ENCODE measurements at regions not wholly inside any gene's neighbourhood (a gene's known extent, or its start where the extent isn't known, plus 50 kb on each side); places are given as distances from the start of the nearest gene placed in this dataset.

DNA sequence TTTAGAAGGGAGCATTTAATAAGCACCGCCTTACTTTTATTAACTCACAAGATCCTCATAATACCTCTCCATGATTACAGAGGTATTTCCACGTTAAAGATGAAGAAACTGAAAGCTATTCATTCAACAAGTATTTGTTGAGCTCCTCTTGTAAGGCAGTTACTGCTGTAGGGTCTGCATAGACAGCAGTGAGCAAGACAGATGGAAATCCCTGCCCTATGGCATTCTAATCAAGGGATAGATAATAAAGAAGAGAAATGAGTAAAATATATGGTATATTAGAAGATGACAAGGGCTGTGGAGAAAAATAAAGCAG lies 77.8 kb upstream of the CTNNBL1 start:
- POLR2A ChIA-PET (ENCODE audit: partially characterized antibody), result interaction anchor here (0.6 kb wide), 1 partner anchor 909 kb away, joined by 5 read pairs; no protein-coding TSS in a partner anchor
- FAIRE-seq, result no peak
- H4K91ac ChIP-seq (replicated peaks; ENCODE audit: insufficient read length, low read length), result no peak overlapping the region
- TF ChIP-seq KDM1A (IDR thresholded peaks at IDR 0.05; ENCODE audit: borderline replicate concordance, low read length), result no peak
- no peak for TF ChIP-seq CHD1 (IDR thresholded peaks at IDR 0.05; ENCODE audit: low read depth, low read length)
- no peak for TF ChIP-seq SP4 (IDR thresholded peaks at IDR 0.05; ENCODE audit: low read length)
- TF ChIP-seq, protein P1, sequence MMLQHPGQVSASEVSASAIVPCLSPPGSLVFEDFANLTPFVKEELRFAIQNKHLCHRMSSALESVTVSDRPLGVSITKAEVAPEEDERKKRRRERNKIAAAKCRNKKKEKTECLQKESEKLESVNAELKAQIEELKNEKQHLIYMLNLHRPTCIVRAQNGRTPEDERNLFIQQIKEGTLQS (IDR thresholded peaks at IDR 0.05; ENCODE audit: insufficient read depth, low read depth, low read length), result no peak
- no peak for TF ChIP-seq PHF8 (conservative IDR thresholded peaks at IDR 0.05; ENCODE audit: low read depth, low read length)
- TF ChIP-seq, protein P2, sequence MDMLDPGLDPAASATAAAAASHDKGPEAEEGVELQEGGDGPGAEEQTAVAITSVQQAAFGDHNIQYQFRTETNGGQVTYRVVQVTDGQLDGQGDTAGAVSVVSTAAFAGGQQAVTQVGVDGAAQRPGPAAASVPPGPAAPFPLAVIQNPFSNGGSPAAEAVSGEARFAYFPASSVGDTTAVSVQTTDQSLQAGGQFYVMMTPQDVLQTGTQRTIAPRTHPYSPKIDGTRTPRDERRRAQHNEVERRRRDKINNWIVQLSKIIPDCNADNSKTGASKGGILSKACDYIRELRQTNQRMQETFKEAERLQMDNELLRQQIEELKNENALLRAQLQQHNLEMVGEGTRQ (IDR thresholded peaks at IDR 0.05; ENCODE audit: low read length), result no peak
- TF ChIP-seq GTF2F1 (IDR thresholded peaks at IDR 0.05; ENCODE audit: borderline replicate concordance, low read depth, low read length), result no peak
- TF ChIP-seq POLR2A (IDR thresholded peaks at IDR 0.05; ENCODE audit: control extremely low read depth in 1 of 2, low read depth in 2 of 2, low read length in 2 of 2), result no peak
- TF ChIP-seq JUND (IDR thresholded peaks at IDR 0.05; ENCODE audit: low read length), result no peak
- TF ChIP-seq TAF1 (IDR thresholded peaks at IDR 0.05; ENCODE audit: low read depth, low read length), result no peak
- TF ChIP-seq RFX5 (IDR thresholded peaks at IDR 0.05; ENCODE audit: borderline replicate concordance, low read depth, low read length), result no peak
- no peak for TF ChIP-seq RXRA (IDR thresholded peaks at IDR 0.05; ENCODE audit: insufficient read depth, low read depth, low read length)
- no peak for TF ChIP-seq SRF (IDR thresholded peaks at IDR 0.05; ENCODE audit: low read depth, low read length)
- no peak for TF ChIP-seq MAFK (IDR thresholded peaks at IDR 0.05; ENCODE audit: low read depth, low read length)

More for the DNA sequence above, 77.8 kb upstream of the CTNNBL1 start:
- no peak overlapping the region for H3K14ac ChIP-seq (ENCODE audit: insufficient read length)
- H4K20me1 ChIP-seq (replicated peaks in 1 of 2; ENCODE audit: control insufficient read depth in 1 of 2, insufficient read depth in 2 of 2, low read length in 2 of 2), result no peaks in the 10 kb centered on the region
- no peak overlapping the region for H3K9ac ChIP-seq (replicated peaks in 1 of 4; ENCODE audit: extremely low read depth in 1 of 4, low read depth in 3 of 4, low read length in 3 of 4)
- H3K27ac ChIP-seq (ENCODE audit: low read depth, low read length), result no peak overlapping the region
- DNase-seq (ENCODE audit: low read depth in 1 of 2, low spot score in 2 of 2), result no peak
- H2AFZ ChIP-seq (ENCODE audit: low read length), result no peak overlapping the region
- H4K5ac ChIP-seq (ENCODE audit: insufficient read length, low read depth, low read length), result no peak overlapping the region
- H2BK15ac ChIP-seq (ENCODE audit: low read length), result no peak overlapping the region
- H3K56ac ChIP-seq (replicated peaks; ENCODE audit: insufficient read length, low read depth, low read length), result no peak overlapping the region
- CTCF ChIA-PET (ENCODE audit: partially characterized antibody), result interaction anchor here (0.6 to 4.2 kb wide), 48 partner anchors 11 to 372 kb away, joined by 3 to 43 read pairs (median 4); no protein-coding TSS in a partner anchor
- H3K9me3 ChIP-seq (ENCODE audit: insufficient read depth in 2 of 2, low read depth in 1 of 2, low read length in 1 of 2), result no peaks in the 10 kb centered on the region
- no peaks in the 10 kb centered on the region for H3K79me2 ChIP-seq (ENCODE audit: control insufficient read depth in 1 of 2, insufficient read depth in 2 of 2, low read length in 2 of 2)
- no peaks in the 10 kb centered on the region for H3K79me1 ChIP-seq (ENCODE audit: low read depth, low read length)
- H2BK120ac ChIP-seq (replicated peaks; ENCODE audit: low read depth, low read length), result no peak overlapping the region
- no peak overlapping the region for H4K8ac ChIP-seq (ENCODE audit: extremely low read depth, insufficient read depth, low read length)
- H3K4me1 ChIP-seq (replicated peaks in 1 of 4; ENCODE audit: control insufficient read depth in 3 of 4, insufficient read depth in 4 of 4, low read length in 3 of 4), result no peaks in the 10 kb centered on the region
- no peak overlapping the region for H3K4me3 ChIP-seq (ENCODE audit: extremely low read depth in 1 of 4, insufficient read depth in 2 of 4, low read depth in 3 of 4, low read length in 4 of 4)
- no peak overlapping the region for H2AK5ac ChIP-seq (ENCODE audit: low read depth, low read length)
- H3K4me2 ChIP-seq (ENCODE audit: insufficient read depth in 1 of 2, low read depth in 2 of 2, low read length in 2 of 2), result no peak overlapping the region
- no peak overlapping the region for H2BK20ac ChIP-seq (ENCODE audit: low read length)
- no peaks in the 10 kb centered on the region for H3K23me2 ChIP-seq (ENCODE audit: low read depth, low read length)
- no peak overlapping the region for H2BK5ac ChIP-seq (ENCODE audit: low read depth, low read length)
- no peak overlapping the region for H2BK12ac ChIP-seq (ENCODE audit: low read depth, low read length)
- 46% methylated on average over 2 of the region's 2 CpGs; no CpG with 5 or more reads in 1 of the 2 experiments for WGBS, 2 experiments (ENCODE audit: extremely low coverage in 1 of 2, insufficient coverage in 1 of 2, insufficient read length in 1 of 2, insufficient replicate concordance in 2 of 2, low coverage in 1 of 2, low lambda C conversion rate in 2 of 2, missing lambda C conversion rate in 1 of 2)
- H3K18ac ChIP-seq (ENCODE audit: extremely low read depth, low read length), result no peak overlapping the region
- no peak overlapping the region for H3K4ac ChIP-seq (replicated peaks; ENCODE audit: insufficient read length, low read depth, low read length)
- no peaks in the 10 kb centered on the region for H3K36me3 ChIP-seq (ENCODE audit: control insufficient read depth in 2 of 4, insufficient read depth in 4 of 4, low read length in 3 of 4)
- H3K23ac ChIP-seq (ENCODE audit: insufficient read length), result no peak overlapping the region
- no peaks in the 10 kb centered on the region for H3K27me3 ChIP-seq (replicated peaks in 1 of 4; ENCODE audit: control insufficient read depth in 3 of 4, extremely low read depth in 1 of 4, insufficient read depth in 3 of 4, low read length in 3 of 4)

Measured in H1 (cell line).